ENCODE measurements at regions not wholly inside any gene's neighbourhood (a gene's known extent, or its start where the extent isn't known, plus 50 kb on each side); places are given as distances from the start of the nearest gene placed in this dataset.
"Not testable (repeated sequence)": the region's sequence is repeated elsewhere in the genome, so short reads cannot be mapped to it uniquely, and the experiment has no call there.

DNA sequence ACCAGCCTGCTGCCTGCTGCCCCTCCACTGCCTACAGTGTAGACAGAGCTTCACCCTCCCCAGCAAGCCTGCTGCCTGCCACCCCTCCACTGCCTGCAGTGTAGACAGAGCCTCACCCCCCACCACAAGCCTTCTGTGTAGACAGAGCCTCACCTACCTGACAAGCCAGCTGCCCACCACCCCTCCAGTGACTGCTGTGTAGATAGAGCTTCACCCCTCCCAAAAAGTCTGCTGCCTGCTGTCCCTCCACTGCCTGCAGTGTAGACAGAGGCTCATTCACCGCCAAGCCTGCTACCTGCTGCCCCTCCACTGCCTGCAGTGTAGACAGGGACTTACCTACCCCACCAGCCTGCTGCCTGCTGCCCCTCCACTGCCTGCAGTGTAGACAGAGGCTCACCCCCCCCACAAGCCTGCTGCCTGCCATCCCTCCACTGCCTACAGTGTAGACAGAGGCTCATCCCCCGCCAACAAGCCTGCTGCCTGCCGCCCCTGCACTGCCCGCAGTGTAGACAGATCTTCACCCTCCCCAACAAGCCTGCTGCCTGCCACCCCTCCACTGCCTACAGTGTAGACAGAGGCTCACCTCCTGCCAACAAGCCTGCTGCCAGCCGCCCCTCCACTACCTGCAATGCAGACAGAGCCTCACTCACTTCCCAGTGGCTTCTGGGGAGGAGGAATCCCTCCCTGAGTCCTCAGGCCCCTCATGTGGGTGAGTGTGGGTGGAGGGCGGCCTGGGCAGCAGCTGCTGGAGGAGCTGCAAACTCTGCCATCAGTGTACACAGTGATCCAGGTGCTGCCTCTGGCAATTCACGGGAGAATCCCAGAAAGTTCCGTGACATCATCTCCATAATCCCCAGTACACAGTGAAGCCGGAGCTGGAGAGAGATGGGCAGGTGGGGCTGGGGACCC, 140.9 kb downstream of the DLL1 start:
- no peak for DNase-seq (ENCODE audit: low read depth)

DNA sequence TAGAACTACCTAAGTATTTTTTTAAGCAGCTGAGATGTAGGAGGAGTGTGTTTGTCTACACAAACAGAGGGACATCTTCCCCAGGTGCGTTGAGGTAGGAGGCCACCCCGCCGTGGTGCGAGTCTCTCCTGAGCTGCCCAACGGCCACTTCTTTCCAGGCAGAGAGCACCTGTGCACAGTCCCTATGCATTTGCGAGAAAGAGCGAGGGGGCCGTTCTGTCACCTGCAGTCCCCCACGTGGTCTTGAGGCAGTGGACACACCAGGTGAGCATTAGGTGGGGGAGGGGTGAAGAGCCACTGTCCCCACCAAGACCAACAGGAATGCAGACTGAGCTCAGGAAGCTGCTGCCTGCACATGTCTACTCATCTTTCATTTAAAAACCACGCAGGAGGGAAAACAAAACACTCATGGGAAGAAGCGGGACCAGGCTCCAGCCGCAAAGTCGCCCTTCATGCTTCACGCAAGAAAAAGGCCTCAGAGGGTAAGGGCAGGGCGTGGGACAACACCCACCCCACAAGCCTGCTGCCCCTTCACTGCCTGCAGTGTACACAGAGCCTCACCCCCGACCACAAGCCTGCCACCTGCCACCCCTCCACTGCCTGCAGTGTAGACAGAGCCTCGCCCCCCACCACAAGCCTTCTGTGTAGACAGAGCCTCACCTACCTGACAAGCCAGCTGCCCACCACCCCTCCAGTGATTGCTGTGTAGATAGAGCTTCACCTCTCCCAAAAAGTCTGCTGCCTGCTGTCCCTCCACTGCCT, 142.0 kb downstream of the DLL1 start:
- no peak for DNase-seq (ENCODE audit: low read depth)

- DNase-seq (ENCODE audit: low read depth): no peak
These were observed 142.8 kb downstream of the DLL1 start for GRCh38 chr6:170147832-170148708.

- DNase-seq (ENCODE audit: low read depth): no peak
These were observed 143.7 kb downstream of the DLL1 start for GRCh38 chr6:170147056-170147787.

DNA sequence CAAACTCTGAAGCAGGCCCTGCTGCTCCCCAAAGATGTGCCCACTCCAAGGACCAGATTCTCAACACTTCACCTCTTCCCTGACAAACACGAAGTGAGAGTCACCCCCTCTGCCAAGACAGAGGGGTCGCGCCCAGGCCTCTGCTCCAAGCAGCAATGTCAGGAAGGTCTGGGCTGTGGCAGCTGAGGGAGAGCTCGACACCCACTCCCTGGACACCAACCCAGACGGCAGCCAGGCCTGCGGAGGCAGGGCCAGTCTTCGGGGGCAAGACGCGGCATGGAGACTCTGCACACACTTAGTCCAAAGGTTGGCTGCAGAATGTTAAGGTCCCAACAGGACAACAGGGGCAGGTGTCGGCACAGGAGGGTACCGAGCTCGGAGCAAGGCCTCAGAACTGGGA, 144.2 kb downstream of the DLL1 start:
- no peak for DNase-seq (ENCODE audit: low read depth)

- not testable (repeated sequence) for DNase-seq (ENCODE audit: low read depth)
These were observed 144.7 kb downstream of the DLL1 start for GRCh38 chr6:170146131-170146530.

DNA sequence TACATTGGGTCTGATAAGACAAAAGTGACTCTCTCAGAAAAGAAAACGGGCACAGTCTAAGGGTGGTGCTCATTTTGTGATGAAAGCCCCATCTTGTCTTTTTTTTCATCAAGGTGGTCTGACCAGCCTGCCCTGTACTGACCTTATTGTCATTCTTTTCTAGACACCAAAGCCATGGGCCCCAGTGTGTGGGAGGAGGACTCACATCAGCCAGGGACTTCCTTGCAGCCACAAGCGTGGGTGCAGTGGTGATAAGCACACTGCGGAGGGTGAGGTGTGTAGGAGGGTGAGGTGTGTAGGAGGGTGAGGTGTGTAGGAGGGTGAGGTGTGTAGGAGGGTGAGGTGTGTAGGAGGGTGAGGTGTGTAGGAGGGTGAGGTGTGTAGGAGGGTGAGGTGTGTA, 145.2 kb downstream of the DLL1 start:
- not testable (repeated sequence) for DNase-seq (ENCODE audit: low read depth)

DNA sequence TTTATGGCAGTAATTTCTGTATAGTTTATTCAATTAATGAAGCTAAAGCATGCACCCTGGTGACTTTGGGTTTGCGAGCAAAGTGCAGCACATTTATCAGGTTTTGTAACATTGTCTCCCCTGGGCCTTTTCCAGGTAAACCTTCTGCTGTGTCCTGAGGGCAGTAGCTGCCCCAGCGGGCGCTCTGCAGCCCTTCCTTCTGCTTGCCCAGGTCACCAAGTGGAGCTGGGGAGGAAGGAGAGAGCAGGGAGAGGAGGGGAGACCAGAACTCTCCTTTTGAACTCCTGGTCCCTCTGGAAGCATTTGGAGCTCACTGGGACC, 145.6 kb downstream of the DLL1 start:
- no peak for DNase-seq (ENCODE audit: low read depth)

DNA sequence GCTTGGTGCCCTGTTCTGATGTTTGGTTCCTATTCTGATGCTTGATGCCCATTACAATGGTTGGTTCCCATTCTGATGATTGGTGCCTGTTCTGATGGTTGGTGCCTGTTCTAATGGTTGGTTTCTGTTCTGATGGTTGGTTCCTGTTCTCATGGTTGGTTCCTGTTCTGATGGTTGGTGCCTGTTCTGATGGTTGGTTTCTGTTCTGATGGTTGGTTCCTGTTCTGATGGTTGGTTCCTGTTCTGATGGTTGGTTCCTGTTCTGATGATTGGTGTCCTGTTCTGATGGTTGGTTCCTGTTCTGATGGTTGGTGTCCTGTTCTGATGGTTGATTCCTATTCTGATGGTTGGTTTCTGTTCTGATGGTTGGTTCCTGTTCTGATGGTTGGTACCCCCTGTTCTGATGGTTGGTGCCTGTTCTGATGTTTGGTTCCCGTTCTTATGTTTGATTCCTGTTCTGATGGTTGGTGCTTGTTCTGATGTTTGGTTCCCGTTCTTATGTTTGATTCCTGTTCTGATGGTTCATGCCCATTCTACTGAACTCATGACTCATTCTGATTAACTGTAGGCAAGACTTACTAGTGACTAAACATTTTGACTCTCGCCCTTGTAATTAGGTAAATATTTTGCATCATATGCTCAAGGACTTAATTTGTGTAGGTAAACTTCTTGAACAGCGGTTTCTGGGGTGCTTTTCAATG, 146.2 kb downstream of the DLL1 start:
- DNase-seq (ENCODE audit: low read depth): no peak

- no peak for DNase-seq (ENCODE audit: low read depth)
These were observed 147.3 kb downstream of the DLL1 start for GRCh38 chr6:170143401-170144150.

DNA sequence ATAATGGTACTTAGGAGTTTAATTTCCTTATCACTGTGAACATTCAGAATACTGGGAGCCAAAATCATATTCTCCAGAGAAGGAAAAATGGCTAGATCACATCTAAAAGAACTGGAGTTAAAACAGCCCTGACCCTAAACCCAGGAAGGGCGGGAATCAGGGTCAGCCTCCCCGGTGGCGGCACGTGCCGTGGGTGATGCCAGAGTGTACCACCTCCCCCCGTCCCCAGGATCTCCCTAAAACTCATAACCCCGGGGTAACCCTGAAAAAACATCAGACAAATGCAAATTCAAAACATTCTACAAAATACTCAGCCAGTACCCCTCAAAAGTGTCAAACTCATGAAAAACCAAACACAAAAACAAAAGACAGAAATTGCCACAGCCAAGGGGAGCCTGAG, 148.3 kb downstream of the DLL1 start:
- DNase-seq (ENCODE audit: low read depth): no peak

- not testable (repeated sequence) for DNase-seq (ENCODE audit: low read depth)
These were observed 149.8 kb downstream of the DLL1 start for GRCh38 chr6:170141061-170141460.

- DNase-seq (ENCODE audit: low read depth): no peak
These were observed 150.7 kb downstream of the DLL1 start for GRCh38 chr6:170140129-170140528.

- no peak for DNase-seq (ENCODE audit: low read depth)
These were observed 151.3 kb downstream of the DLL1 start for GRCh38 chr6:170139531-170139930.

- not testable (repeated sequence) for DNase-seq (ENCODE audit: low read depth)
These were observed 151.8 kb downstream of the DLL1 start for GRCh38 chr6:170139046-170139445.

GRCh38 chr6:170137911-170138910, 152.7 kb downstream of the DLL1 start:
- DNase-seq (ENCODE audit: low read depth): no peak

- no peak for DNase-seq (ENCODE audit: low read depth)
These were observed 153.5 kb downstream of the DLL1 start for GRCh38 chr6:170137176-170137891.

DNA sequence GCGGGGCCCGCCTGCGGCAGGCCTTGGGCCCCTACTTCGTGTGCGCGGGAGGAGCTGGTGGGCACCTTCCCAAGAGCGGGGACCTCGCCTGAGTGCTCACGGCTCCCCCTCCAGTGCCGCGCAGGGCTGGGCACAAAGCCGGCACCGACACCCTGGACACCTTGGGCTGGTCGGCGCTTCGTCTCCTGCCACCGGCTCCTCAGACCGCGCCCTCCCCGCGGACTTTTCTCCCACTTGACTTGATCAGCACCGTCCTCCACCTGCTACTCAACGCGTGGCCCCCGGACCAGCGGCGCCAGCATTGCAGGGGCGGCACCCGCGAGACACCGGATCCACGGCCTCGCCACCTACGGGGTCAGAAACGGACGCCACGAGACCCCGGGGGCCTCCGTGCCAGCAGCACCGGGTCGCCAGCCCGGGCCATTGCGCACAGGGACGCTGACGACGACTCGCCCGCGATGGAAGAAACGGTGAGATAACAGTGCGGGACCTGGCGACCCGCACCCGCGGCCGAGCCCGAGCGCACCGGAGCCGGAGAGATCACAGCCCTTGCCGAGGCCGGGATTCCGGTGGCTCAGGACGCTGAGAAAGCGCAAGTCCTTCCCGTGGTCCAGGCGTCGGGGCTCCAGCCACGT, 154.2 kb downstream of the DLL1 start:
- DNase-seq (ENCODE audit: low read depth): no peak
